Stimulated activated CD4-positive, alpha-beta T cell treated with anti-CD3 and anti-CD28 coated beads, TNF-alpha, amount 100 ng/mL, for 24 hours (primary cell): ENCODE measurements at regions not wholly inside any gene's neighbourhood (a gene's known extent, or its start where the extent isn't known, plus 50 kb on each side); places are given as distances from the start of the nearest gene placed in this dataset.

Experiments
- DNase-seq, 3 experiments: peaks; one replicate each; pipeline ENCODE4 v3.0.0-alpha.2; 2020; ENCODE audit warnings: low read depth in 3 of 3

GRCh38 chr9:2311920-2312319, 296.8 kb downstream of the SMARCA2 start:
- no peak for DNase-seq

DNA sequence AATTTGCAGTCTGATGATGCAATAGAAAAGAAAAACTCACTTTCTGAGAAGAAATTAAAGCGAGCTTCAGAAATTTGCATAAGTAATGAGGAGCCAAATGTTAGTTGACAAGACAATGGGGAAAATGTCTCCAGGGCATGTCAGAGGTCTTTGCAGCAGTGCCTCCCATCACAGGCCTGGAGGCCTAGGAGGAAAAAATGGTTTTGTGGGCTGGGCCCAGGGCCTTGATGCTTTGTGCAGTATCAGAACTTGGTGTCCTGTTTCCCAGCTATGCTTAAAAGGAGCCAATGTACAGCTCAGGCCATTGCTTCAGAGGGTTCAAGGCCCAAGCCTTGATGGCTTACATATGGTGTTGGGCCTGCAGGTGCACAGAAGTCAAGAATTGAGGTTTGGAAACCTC, 298.4 kb downstream of the SMARCA2 start:
- no peak for DNase-seq

GRCh38 chr9:2317591-2317990, 302.4 kb downstream of the SMARCA2 start:
- DNase-seq: no peak

- no peak for DNase-seq
These were observed 302.2 kb upstream of the VLDLR start for GRCh38 chr9:2319421-2319820.

GRCh38 chr9:2320114-2320513, 301.5 kb upstream of the VLDLR start:
- DNase-seq: no peak

- no peak for DNase-seq
These were observed 301.0 kb upstream of the VLDLR start for GRCh38 chr9:2320632-2321031.

DNA sequence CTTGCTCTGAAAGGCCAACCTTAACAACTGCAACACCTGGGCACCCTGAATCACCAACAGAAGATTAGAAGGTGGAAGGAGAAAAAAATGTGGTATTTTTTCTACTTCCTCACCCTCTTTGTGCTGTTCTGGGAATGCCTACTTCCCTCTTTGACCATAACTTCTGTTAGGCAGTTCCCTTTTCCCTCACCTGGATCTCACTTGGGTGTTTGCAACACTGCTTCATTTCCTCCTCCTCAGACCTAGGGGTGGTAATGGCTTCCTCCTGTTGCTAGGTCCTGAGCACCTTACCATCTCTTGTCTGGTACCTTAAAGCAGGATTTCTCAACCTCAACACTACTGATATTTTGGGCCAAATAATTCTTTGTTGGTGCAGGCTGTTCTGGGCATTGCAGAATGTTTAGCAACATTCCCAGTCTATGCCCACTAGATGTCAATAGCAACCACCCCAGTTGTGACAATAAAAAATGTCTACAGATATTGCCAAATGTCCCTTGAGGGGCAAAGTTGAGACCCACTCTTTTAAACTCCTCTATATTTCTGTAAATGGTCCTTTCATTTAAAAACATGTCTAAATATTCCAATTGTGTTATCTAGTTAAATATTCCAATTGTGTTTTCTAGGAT, 300.0 kb upstream of the VLDLR start:
- DNase-seq: no peak

- no peak for DNase-seq
These were observed 296.8 kb upstream of the VLDLR start for GRCh38 chr9:2324742-2325141.

DNA sequence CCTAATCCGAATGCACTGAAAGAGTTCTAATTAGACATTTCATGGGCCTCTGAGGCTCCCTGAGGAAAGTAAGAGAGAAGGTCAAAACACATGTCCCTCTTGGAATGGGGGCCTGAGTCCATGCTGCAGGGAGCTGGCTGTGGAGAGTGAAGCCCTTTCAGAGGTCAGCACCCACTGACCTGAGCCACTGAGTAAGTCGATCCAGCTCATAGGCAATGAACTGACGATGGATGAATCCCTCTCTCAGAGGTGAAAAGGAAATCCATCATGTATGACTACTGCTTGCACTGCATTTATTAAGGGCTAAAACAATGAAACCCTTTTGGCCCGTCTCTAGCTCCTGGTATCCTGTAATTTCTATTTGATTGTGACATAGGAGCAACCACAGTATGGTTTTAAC, 288.9 kb upstream of the VLDLR start:
- no peak for DNase-seq

DNA sequence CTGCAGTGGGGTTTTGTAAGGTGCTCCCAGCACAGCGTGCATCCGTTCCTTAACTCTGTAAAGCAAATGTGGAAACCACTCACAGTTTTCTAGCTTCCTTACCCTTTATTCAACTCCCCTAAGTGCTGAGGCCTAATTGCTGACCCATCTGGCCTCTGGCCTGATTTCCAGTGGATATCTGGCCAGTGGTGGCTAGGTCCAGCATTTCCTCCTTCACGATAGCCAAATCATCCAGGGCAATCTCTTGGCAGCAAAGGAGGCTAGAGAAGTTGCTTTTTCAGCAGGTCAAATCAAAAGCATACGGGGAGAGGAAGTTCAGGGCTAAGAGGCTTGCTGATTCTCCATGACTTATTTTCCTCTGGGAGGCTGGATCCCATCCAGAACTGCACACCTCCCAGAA, 286.3 kb upstream of the VLDLR start:
- DNase-seq: no peak

- DNase-seq: no peak
These were observed 285.5 kb upstream of the VLDLR start for GRCh38 chr9:2336055-2336454.

DNA sequence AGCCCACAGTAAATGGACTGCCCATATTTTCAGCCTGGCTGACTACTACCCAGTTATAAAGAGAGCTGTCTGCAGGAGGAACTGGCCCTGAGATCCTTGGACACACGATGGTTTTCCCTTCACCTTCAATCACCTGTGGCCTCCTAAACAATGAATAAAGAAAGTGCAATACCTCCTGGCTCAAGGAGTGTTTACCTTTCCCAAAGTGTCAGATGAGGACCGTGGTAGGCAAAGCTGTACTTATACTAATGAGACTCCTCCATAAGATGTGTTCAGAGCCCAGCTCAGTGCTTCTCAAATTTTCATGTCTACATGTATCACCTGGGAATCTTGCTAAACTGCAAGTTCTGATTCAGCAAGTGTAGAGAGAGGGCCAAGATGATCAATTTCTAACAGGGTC, 284.5 kb upstream of the VLDLR start:
- DNase-seq: no peak

GRCh38 chr9:2337627-2338026, 284.0 kb upstream of the VLDLR start:
- no peak for DNase-seq

GRCh38 chr9:2338777-2339365, 282.7 kb upstream of the VLDLR start:
- DNase-seq: no peak

GRCh38 chr9:2339416-2339815, 282.2 kb upstream of the VLDLR start:
- DNase-seq: no peak

DNA sequence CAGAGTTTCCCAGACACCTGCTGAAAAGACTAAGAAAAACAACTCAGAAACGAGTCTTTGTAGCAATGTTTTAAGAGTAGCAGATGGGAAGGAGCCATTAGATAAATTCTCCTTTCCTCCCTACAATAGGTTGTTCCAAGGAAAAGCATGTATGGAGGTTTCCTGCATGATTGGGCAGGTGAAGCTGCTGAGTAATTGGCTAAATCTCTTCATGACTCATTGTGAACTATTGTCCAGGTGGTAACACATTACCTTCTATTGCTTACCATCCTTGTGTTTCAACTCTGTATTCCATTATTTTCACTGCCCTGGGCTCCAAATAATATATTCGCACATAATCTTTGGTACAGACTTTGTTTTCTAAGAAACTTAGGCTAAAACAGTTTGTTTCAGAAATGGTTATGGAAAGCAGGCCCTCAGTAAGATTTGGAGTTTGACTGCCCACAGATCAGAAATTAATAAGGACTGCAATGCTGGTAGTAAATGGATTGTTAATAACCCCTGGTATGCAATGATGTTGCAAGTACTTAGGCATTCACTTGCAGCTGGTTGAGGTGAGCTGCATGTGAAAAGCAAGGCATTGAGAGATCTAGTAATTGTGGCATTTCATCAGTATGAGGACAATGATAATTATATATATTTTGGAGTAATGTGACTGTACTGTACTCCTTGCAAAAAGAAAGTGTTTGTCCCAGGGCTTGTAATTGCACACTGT, 281.4 kb upstream of the VLDLR start:
- DNase-seq: no peak

GRCh38 chr9:2341126-2341525, 280.5 kb upstream of the VLDLR start:
- DNase-seq: no peak

GRCh38 chr9:2341956-2342355, 279.6 kb upstream of the VLDLR start:
- DNase-seq: no peak

DNA sequence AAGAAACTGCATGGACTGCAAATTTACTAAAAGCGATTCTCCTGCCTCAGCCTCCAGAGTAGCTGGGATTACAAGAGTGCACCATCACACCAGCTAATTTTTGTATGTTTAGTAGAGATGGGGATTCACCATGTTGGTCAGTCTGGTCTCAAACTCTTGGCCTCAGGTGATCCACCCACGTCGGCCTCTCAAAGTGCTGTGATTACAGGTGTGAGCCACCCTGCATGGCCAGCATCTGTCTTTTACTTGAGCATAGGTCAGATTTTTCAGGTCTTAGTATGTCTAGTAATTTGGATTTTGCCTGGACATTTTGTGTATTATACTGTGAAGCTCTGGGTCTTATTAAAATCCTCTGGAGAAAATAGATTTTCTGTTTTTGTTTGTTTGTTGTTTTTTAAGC, 277.8 kb upstream of the VLDLR start:
- DNase-seq: no peak

DNA sequence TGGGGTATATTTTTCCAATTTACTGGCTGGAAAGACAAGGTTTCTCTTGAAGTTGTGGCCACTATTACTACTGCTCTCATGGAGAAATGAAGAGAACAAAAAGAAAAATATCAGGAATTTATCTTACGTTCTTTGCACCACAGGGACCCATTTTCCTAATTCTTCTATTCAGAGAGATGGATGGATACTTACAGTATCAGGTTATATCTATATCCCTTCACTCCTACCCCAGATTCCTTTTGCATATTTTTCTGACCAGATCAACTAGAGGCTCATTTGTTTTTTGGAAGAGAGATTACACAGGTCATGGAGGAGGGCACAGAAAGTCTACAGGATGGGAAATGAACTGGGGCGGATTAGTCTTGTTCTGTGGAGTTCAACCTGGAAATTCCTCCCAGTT, 277.2 kb upstream of the VLDLR start:
- no peak for DNase-seq

GRCh38 chr9:2345013-2345412, 276.6 kb upstream of the VLDLR start:
- DNase-seq: no peak

GRCh38 chr9:2346277-2346913, 275.2 kb upstream of the VLDLR start:
- no peak for DNase-seq

DNA sequence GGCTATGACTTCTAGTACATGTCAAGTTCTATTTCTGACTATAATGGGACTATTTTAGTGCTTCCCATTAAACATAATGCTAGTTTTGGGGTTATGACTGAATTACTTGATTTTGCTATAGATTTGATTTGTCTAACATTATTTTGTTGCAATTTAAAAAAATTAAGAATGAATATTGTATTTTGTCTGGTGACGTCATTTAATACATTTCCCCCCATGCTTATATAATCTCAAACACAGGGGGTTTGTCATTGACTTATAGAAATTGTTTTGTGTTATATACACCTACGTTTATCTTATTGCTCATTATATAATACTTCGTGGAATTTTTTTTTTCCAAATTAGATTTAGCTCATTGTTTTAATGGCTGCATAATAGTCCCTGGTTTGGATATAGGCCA, 270.3 kb upstream of the VLDLR start:
- no peak for DNase-seq
